Stimulated activated CD4-positive, alpha-beta T cell treated with anti-CD3 and anti-CD28 coated beads, Interleukin-2, amount 100 ng/mL, for 24 hours (primary cell): ENCODE measurements at regions not wholly inside any gene's neighbourhood (a gene's known extent, or its start where the extent isn't known, plus 50 kb on each side); places are given as distances from the start of the nearest gene placed in this dataset.

Experiments
- DNase-seq, 2 donors: peaks; one replicate each; pipeline ENCODE4 v3.0.0-alpha.2; 2020

GRCh38 chr20:22465622-22466446 lies 118.5 kb downstream of the FOXA2 start:
- no peak for DNase-seq

- no peak for DNase-seq
Observed at GRCh38 chr20:22464312-22465003, 119.9 kb downstream of the FOXA2 start.

GRCh38 chr20:22462975-22463914 lies 121.1 kb downstream of the FOXA2 start:
- DNase-seq, result no peak

DNA sequence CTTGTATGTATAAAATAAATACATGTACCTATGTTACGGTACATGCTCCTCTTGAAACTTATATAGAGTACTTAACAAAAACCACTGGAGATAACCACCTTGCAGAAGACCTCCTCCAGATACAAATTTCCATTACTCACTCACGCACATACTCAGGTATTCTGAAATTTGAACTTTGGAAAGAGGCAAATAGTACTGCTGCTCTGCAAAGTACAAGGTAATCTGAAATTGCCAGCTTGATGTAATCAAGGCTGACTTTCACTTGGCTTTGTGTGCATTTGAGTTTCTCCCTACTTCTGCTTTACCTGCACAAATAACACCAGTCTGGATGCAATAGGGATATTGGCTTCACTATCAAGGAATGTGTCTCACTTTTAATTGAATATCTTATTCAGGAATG lies 123.6 kb downstream of the FOXA2 start:
- no peak for DNase-seq

DNA sequence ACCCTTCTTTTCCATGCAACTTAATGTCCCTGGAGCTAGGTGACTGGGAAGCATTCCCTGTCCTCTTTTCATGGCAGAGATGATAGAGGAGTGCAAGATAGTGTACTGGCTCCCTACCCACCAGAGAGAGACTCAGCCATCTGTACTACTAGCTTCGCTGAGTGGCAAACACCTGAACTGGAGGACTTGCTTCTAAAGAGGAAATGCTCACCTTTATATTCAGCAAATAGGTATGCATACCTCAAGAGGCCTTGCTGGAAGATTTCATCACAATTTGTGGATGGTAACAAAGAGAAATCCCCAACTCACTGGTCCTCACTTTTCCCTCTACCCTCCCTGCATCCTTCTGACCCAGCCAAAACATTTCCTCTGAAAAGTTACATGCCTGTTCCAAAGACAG lies 124.1 kb downstream of the FOXA2 start:
- no peak for DNase-seq

- DNase-seq, result no peak
Observed at GRCh38 chr20:22459754-22460153, 124.6 kb downstream of the FOXA2 start.

DNA sequence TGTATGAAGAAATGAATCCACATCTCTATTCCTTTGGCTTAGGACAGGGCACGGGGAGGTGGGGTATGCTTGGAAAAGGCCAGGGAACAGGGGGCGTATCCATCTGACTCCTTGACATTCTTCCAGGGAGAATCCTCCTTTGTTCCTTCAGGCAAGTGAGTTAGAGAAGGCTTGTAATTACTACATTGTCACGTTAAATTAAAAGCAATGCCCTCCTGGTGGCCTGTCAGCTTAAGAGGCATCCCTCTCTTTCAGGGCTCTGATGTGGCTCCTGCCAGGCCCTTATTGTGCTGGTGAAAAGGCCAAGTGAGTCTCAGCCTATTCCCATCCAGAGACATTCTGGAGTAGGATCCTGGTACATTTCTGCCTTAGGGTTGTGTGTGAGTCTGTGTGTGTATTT lies 128.3 kb downstream of the FOXA2 start:
- DNase-seq, result no peak

DNA sequence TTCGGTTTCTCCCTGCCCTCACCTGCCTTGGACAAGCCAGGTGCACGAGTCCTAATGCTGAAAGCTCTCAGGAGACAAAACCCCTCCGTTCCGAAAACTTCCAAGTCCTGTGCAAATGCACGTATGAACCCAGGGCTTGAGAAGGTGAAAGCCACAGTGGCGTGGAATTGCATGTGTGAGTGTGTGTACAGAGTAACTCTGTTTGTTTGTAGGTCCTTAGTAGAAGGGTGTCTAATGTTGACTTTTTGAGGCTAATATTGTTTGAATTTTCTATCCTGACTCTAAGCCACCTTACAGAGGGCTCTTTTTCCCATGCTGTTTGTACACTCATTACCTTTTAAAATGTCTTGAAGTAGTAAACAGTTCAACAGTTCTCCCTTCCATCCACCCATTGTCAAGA lies 129.1 kb downstream of the FOXA2 start:
- DNase-seq, result no peak

- no peak for DNase-seq
Observed at GRCh38 chr20:22453244-22454080, 130.9 kb downstream of the FOXA2 start.

GRCh38 chr20:22452442-22453011 lies 131.8 kb downstream of the FOXA2 start:
- DNase-seq, result no peak

DNA sequence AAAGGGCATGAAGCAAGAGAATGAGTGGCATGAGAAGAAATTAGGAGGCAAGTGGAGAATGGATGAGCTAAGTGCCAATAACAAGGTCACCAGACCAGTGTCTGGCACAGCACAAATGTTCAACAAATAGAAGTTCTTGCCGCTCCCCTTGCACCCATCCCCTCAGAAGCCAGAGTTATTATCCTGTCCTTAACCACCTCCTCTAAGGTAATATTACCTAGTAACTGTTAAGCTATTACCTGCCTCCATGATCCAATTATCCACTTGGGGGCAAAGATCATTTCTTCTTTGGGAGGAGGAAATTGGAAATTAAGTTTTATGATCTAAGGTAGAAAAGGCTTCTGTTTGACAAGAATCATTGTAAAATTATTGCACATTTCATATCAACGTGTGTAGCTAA lies 133.8 kb downstream of the FOXA2 start:
- no peak for DNase-seq

GRCh38 chr20:22449188-22449973 lies 135.0 kb downstream of the FOXA2 start:
- no peak for DNase-seq

DNA sequence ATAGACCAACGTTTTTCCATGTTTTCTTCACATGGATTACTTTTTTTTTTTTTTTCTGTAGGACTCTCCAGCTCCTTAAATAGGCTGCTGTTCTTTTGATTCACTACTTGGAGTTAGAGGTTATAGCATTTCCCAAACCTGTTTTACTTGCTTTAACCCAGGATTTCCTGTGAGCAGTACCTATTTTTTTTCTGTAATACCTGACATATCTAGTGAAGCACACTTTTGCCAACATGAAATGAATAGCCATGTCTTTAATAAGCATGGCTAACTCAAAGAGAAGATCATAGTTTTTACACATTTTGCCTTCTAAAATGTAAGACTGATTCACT lies 137.0 kb downstream of the FOXA2 start:
- DNase-seq, result no peak

DNA sequence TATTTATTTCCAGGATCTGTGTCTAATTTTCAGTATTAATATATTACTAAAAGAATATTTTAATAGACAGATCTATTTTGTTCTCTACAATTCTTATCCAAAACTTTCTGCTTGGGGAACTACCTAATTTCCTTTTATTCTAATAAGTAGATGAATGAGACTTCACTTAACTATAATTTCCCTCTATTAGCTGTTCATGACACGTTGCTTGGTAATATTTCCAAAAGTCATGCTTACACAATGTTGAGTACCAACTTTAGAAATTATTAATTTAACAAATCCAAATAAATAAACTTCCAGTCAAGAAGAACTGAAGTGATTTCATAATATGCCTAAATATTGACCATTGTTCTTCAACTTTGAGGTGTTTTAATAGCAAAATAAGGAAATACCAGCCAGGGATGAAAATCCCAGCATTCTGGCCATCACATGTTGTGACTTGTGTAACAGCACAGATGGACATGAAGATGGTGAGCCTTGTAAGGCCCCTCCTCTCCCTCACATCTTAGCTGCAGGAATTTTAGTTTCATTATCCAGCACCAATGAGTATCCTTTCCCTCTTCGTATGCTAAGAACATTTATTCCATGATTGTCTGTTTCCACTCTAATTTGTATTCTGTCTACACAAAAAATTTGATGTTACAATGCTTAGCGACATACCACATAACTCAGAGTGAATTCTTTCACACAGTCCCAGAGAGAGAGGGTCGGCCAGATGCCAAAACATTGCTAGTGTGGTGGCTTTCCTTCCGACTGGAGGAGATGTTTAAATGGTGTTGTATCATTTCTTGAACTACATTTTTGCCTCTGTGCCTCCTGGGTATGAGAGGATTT lies 137.5 kb downstream of the FOXA2 start:
- no peak for DNase-seq

GRCh38 chr20:22442318-22442717 lies 142.1 kb downstream of the FOXA2 start:
- no peak for DNase-seq

- no peak for DNase-seq
Observed at GRCh38 chr20:22438926-22439325, 145.4 kb downstream of the FOXA2 start.

DNA sequence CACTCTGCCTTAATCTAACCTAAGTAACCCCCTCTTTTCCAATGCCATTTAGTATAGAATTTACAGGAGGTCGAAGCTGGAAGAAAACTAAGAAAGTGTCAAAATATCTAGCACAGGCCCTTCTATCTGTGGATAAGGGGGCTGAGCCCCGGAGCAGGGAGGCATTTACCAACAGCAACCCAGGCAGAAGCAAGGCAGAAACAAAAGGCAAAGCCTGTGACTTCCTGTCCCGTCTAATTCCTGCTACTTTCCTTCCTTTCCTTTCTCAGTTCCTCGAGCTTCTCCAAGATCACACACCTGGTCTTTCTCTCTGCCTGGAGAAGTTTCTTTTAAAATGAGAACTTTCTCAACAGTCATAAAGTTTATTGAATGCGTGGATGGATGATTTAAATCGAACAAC lies 146.0 kb downstream of the FOXA2 start:
- no peak for DNase-seq

DNA sequence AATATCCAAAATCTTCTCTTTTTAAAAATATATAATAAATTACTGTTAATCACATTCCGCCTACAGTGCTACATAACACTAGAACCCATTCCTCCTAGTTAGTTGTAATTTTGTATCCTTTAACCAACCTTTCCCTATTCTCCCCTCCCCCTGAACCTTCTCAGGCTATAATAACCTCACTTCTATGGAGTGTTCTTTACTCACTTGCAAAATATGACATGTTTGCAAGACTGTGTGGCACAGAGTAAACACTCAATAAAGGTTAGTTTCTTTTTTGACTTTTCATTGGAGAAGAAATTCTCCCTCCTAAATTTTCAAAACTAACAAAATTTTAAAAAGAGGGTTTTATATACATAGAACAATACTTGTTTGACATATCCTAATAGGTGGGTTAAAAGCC lies 147.0 kb downstream of the FOXA2 start:
- no peak for DNase-seq

DNA sequence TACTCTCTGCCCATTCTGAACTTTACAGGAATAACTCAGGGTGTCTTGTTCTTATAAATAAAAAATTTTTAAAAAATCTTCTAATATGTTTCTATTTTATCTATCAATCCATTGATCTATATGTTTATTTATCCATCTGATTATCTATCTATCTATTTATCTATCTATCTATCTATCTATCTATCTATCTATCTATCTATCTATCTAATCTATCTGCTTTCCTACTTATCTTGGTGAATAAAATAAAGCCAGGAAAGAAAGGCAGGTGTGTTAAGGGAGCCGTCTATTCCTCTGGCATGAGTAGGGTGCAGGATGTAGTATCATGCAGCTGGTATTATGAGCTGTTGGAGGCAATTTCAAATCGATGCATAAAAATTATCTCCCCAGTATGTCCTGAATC lies 153.0 kb downstream of the FOXA2 start:
- no peak for DNase-seq

GRCh38 chr20:22430746-22431168 lies 153.6 kb downstream of the FOXA2 start:
- DNase-seq, result no peak
